Type B pancreatic cell (in vitro differentiated cells): ENCODE measurements at regions not wholly inside any gene's neighbourhood (a gene's known extent, or its start where the extent isn't known, plus 50 kb on each side); places are given as distances from the start of the nearest gene placed in this dataset.

ENCODE experiments used
- DNase-seq: peaks from one replicate; pipeline ENCODE4 v3.0.0; 2021; ENCODE audit warnings: mixed read lengths; ENCODE audit not compliant: unreplicated experiment; ENCODE audit errors: extremely low spot score
- H3K27ac Mint-ChIP-seq: 2 replicates; pipeline ENCODE4 v1.8.0; 2021; ENCODE audit warnings: mild to moderate bottlenecking, mixed read lengths
- H3K27me3 Mint-ChIP-seq: 2 replicates; pipeline ENCODE4 v1.8.0; 2021; ENCODE audit warnings: mixed read lengths
- H3K36me3 Mint-ChIP-seq: 2 replicates; pipeline ENCODE4 v1.8.0; 2021; ENCODE audit warnings: mixed read lengths
- H3K4me1 Mint-ChIP-seq: one replicate; pipeline ENCODE4 v1.8.0; 2021; ENCODE audit warnings: mixed read lengths; ENCODE audit not compliant: unreplicated experiment
- H3K4me3 Mint-ChIP-seq: 2 replicates; pipeline ENCODE4 v1.8.0; 2021; ENCODE audit warnings: mild to moderate bottlenecking, mixed read lengths
- H3K9me3 Mint-ChIP-seq: 2 replicates; pipeline ENCODE4 v1.8.0; 2021; ENCODE audit warnings: mixed read lengths
- microRNA-seq: library from miRNA; unstranded; fragments of <30 nt; microRNA quantifications from one replicate; pipeline ENCODE4, GENCODE V29; 2020
- TF ChIP-seq, protein P1 (sequence below): fragments of 200-600 bp; sonication (generic); conservative IDR thresholded peaks from 2 replicates; pipeline ENCODE4 v1.5.0; 2021; ENCODE audit warnings: antibody characterized with exemption, mild to moderate bottlenecking

DNA sequence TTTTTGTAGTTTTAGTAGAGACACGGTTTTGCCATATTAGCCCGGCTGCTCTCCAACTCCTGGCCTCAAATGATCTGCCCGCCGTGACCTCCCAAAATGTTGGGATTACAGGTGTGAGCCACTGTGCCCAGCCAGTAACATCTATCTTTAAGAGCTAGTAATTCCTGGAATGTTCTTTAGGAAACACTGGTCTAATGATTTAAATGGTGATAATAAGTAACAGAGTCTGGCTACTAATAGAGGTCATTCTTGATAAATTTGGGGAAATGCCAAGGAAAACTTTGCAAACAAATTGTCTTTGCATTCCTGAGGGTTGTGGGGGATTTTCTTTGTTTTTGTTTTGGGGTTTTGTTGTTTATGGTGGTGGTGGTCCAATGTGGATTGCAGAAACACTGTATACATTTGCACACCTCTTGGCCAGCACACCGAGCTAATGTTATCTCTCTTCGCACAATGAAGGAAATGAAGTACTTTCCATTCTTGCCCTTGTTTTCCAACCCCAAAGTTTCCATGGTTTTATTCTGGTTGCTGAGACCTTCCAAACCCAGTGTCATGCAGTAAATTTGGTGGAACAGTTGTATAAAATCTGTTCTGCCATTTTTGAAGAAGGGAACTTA is 51.3 kb upstream of the WIPF3 start:
- Mint-ChIP-seq H3K4me3 (no peak overlapping the region), H3K36me3 (no peaks in the 10 kb centered on the region), H3K9me3 (no peaks in the 10 kb centered on the region), H3K4me1 (peaks cover 4% of the 10 kb centered on the region), H3K27me3 (peaks cover 2% of the 10 kb centered on the region), H3K27ac (no peak overlapping the region)
- TF ChIP-seq, protein P1, sequence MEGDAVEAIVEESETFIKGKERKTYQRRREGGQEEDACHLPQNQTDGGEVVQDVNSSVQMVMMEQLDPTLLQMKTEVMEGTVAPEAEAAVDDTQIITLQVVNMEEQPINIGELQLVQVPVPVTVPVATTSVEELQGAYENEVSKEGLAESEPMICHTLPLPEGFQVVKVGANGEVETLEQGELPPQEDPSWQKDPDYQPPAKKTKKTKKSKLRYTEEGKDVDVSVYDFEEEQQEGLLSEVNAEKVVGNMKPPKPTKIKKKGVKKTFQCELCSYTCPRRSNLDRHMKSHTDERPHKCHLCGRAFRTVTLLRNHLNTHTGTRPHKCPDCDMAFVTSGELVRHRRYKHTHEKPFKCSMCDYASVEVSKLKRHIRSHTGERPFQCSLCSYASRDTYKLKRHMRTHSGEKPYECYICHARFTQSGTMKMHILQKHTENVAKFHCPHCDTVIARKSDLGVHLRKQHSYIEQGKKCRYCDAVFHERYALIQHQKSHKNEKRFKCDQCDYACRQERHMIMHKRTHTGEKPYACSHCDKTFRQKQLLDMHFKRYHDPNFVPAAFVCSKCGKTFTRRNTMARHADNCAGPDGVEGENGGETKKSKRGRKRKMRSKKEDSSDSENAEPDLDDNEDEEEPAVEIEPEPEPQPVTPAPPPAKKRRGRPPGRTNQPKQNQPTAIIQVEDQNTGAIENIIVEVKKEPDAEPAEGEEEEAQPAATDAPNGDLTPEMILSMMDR: no peak
- no peak for DNase-seq

Small RNAs in the stretch of these regions (microRNA-seq; reads per million reads assigned to microRNA genes)
- 7.7 reads per million, percentile 29 among the genes with 10 or more reads in this experiment for gene MIR550A3
